ENCODE measurements at regions not wholly inside any gene's neighbourhood (a gene's known extent, or its start where the extent isn't known, plus 50 kb on each side); places are given as distances from the start of the nearest gene placed in this dataset.
A peak's percentile ranks its signal among the peaks of the same experiment; 100 is the strongest.

DNA sequence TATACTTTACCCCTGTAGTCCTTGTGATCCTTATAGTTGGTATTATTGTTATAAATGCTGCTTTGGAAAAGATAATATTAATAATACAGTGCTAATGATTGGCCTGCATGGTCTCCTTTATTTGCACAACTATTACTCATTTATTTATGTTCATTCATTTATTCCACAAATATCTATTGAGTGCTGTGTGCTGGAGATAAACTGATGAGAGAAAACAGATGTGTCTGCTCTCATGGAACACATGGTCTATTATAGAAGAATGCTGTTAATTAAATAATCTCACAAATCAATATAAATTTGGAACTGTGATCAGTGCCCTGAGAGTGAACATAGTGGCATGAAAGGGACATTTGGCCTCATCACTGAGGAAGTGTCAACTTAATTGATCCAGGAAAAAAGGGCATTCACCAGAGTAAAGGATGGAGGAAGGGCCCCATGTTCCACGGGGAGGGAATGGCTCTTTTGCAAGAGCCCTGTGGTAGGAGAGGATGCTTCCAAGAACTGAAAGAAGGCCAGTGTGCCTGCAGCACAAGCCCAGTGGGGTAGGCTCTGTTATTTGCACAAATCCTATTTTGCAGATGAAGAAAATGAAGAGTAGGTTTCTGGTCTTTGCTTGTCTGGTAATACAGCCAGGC lies 91.5 kb upstream of the STK39 start:
- no peak for DNase-seq (ENCODE audit: low read depth)

DNA sequence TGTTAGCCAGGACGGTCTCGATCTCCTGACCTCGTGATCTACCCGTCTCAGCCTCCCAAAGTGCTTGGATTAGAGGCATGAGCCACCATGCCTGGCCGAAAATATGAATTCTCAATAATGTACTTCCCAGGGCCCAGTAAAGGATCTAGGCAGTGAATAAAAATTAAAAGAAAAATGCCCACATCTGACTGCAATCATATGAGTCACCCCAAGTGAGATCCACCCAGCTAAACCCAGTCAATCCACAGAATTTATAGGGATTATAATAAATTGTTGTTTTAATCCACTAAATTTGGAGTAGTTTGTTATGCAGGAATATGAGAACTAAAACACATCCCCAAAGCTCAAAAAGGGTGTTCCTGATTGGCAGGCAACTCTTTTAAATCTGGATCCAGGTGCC lies 93.5 kb upstream of the STK39 start:
- DNase-seq (ENCODE audit: low read depth) = no peak

- DNase-seq (ENCODE audit: low read depth) = peak; percentile 63
Measured at GRCh38 chr2:168343586-168343985, 96.2 kb upstream of the STK39 start.

GRCh38 chr2:168344706-168345105 lies 97.3 kb upstream of the STK39 start:
- no peak for DNase-seq (ENCODE audit: low read depth)

GRCh38 chr2:168345601-168346000 lies 98.2 kb upstream of the STK39 start:
- no peak for DNase-seq (ENCODE audit: low read depth)

- peak; percentile 69 for DNase-seq (ENCODE audit: low read depth)
Measured at GRCh38 chr2:168346725-168347477, 99.5 kb upstream of the STK39 start.

DNA sequence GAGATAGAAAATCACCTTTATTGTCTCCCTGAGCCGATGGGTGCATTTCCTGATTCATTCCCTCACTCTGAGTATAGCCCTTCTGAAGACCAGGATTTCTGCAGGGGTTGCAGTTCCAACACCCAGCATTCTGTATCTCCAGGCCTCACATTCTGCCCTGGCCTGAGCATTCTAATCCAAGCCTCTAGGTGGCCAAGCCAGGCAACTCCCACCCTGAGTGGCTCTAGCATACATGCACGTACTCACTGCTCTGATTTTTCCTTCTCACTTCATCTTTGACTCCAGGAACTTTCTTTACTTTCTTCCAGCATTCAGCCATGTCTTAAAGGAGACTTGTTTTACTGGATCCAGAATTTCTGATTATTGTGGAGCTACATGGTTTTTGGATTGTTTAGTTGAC lies 100.7 kb upstream of the STK39 start:
- DNase-seq (ENCODE audit: low read depth) = peak; percentile 42

DNA sequence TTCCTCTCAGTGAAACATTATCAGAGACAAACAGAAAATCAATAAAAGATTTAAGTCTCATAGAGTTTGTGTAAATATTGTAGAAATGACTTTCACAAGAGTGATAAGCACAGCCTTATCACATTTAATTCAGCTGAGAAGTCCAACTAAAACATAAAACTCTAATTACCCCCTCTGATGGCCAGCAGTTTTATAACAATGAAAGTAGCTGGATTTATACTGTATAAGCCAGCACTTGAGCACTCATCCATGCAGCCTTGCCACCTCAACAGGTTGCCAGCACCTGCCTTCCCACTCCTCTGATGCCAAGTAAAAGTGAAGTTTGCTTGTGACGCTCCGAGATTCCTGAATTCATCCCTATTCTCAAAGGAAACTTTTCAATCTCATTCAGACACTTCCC lies 103.0 kb upstream of the STK39 start:
- DNase-seq (ENCODE audit: low read depth) = no peak

DNA sequence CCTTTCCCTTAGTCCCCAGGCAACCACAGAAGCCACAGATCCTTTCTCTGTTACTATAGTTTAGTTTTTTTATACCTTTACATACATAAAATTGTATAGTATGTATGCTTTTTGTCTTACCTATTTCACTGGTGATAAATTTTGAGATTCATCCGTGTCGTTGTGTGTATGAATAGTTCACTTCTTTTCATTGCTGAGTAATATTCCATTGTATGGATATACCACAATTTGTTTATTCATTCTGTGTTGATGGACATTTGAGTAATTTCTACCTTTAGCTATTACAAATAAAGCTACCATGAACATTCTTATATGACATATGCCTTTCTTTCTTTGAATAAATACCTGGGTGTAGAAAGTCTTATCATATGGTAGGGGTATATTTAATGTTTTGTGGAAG lies 102.8 kb upstream of the CERS6 start:
- DNase-seq (ENCODE audit: low read depth) = no peak

DNA sequence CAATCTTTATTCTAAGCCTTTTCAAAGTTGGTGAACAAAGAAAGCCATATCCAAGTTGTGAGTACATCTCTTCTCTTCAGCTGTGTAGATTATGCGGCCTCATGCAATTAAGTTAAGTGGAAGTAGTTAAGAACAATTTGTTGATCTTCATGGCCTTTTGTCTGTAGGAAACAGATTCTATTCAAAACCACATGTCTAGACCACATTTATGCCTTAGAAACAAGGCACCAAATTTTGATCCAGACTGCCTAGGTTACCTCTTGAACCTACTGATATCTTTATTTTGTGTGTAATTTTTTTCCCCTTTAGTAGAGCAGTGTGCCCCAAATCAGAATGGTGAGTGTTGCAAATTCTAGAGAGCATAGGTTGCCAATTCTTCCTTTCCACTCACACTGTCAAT lies 101.6 kb upstream of the CERS6 start:
- DNase-seq (ENCODE audit: low read depth) = no peak

GRCh38 chr2:168355121-168355520 lies 101.0 kb upstream of the CERS6 start:
- no peak for DNase-seq (ENCODE audit: low read depth)

- DNase-seq (ENCODE audit: low read depth) = no peak
Measured at GRCh38 chr2:168355779-168356476, 100.1 kb upstream of the CERS6 start.

DNA sequence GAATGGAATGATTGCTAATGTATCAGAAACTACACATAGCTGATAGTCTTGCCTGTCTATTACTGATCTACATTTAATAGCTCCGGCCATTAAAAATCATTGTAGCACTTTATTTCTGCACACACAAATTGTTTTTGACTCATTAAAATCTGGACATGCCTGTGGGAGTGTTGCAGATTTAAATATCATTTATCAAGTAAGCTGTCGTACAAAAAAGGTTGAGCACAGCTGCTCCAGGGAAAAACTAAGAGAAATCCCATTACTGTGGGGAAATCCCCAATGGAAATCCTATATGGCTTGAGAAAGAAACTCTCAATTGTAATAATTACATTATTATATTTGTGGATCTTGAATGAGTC lies 99.6 kb upstream of the CERS6 start:
- no peak for DNase-seq (ENCODE audit: low read depth)

DNA sequence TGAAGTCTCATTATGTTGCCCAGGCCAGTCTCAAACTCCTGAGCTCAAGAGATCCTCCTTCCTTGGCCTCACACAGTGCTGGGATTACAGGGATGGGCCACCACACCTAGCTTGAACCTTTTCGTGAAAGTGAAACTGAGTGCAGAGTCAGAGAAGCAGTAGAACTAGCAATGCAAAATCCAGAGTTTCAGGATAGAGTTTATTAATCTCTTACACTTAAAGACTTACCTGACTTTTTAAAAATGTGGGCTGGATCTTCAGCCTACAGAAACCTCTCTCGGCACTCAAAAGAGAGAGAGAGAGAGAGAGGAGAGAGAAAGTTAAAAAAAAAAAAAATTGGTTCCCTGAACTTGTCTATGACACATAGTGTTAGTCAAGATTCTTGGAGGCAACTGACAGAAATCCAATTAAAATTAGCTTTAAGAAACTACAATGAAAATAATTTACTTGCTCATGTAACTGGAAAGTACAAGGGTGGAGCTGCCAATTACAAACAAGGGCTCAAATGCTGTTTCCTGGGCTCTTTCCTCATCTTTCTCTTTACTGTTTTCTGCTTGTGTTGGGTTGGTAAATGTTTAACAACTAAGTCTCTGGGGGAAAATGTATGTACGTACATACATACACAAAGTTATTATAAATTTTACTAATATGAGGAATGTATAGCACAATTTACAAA lies 98.1 kb upstream of the CERS6 start:
- no peak for DNase-seq (ENCODE audit: low read depth)

DNA sequence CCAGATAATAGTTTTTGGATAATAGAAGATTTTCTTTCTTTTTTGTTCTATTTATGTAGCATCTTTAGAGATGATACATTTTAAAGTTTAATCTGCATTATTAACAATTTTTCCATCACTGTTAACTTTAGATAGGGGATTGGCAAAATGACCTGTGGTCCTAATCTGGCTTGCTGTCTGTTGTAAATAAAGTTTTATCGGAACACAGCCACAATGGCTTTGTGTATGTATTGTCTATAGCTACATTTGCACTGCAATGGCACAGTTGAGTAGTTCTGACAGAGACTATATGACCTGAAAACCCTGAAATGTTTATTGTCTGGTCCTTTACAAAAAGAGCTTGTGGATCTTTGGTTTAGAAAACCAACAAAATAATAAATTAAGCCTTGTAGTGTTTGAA lies 97.0 kb upstream of the CERS6 start:
- no peak for DNase-seq (ENCODE audit: low read depth)

- no peak for DNase-seq (ENCODE audit: low read depth)
Measured at GRCh38 chr2:168363347-168364092, 92.6 kb upstream of the CERS6 start.

DNA sequence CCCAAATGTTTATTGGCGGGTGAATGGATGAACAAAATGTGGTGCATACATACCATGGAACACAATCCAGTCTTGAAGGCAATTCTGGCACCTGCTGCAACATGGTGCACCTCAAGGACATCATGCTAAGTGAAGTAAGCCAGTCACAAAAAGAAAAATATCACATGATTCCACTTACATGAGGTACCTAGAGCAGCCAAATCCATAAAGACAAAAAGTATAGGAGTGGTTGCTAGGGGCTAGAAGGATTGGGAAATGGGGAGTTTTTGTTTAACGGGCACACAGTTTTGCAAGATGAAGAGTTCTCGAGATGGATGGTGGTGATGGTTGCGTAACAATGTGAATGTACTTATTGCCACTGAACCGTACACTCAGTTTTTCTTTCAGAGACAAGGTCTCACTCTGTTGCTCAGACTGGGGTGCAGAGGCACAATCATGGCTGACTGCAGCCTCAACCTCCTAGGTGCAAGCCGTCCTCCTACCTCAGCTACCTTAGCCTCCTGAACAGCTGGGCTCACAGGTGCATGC lies 90.9 kb upstream of the CERS6 start:
- no peak for DNase-seq (ENCODE audit: low read depth)

DNA sequence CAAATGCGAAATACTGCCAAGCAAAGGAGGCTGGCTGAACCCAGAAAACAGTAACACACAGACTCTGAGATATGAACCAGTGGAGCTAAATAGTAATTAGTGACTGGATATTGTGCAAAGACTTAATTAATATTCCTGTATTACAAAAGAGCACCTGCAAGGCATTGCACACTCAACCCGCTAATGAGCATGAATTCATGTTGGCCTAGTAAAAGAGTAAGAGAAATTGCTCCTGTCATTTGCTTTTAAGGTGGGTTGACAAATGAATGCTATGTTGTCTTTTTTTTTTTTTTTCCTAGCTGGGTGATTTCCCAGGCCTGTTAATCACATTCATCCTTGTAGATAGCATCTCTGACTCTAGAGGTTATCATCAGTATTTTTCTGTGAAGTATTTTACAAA lies 87.0 kb upstream of the CERS6 start:
- no peak for DNase-seq (ENCODE audit: low read depth)

- DNase-seq (ENCODE audit: low read depth) = no peak
Measured at GRCh38 chr2:168371273-168372019, 84.6 kb upstream of the CERS6 start.

DNA sequence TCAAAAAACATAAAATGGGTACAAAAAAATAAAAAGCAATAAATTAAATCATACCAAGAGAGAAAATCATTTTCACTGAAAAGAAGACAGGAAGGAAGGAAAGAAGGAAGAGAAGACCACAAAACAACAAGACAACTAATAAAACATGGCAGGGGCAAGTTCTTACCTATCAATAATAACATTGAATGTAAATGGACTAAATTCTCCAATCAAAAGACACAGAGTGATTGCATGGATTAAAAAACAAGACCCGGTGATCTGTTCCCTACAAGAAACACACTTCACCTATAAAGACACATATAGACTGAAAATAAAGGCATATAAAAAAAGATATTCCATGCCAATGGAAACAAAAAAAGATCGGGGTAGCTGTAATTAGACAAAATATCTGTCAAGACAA lies 82.6 kb upstream of the CERS6 start:
- no peak for DNase-seq (ENCODE audit: low read depth)

DNA sequence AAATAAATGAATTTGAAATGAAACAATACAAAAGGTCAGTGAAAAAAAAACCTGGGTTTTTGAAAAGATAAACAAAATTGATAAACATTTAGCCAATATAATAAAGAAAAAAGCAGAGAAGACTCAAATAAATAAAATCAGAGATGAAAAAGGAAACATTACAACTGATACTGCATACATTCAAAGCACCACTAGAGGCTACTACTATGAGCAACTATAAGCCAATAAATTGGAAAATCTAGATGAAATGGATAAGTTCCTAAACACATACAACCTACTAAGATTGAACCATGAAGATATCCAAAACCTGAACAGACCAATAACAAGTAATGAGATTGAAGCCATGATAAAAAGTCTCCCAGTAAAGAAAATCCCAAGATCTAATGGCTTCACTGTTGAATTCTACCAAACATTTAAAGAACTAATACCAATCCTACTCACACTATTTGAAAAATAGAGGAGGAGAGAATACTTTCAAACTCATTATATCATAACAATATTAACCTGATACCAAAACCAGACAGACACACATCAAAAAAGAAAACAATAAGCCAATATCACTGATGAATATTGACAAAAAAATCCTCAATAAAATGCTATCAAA lies 80.8 kb upstream of the CERS6 start:
- DNase-seq (ENCODE audit: low read depth) = no peak

Data from EH (cell line).